Smooth muscle cell (in vitro differentiated cells): ENCODE measurements at regions not wholly inside any gene's neighbourhood (a gene's known extent, or its start where the extent isn't known, plus 50 kb on each side); places are given as distances from the start of the nearest gene placed in this dataset.

Experiments
- DNase-seq: peaks from one replicate; lab custom pipeline; 2025; ENCODE audit not compliant: unreplicated experiment; lab: John Stamatoyannopoulos, UW
- H2AFZ ChIP-seq: fragments of 200-600 bp; sonication (generic); 2 replicates; pipeline ENCODE4 v1.6.0; 2016; ENCODE audit warnings: antibody characterized with exemption, low read depth, mild to moderate bottlenecking
- H3F3A ChIP-seq: fragments of 200-600 bp; sonication (generic); 2 replicates; pipeline ENCODE4 v1.6.0; 2017; ENCODE audit warnings: antibody characterized with exemption, low read depth
- H3K27ac ChIP-seq: fragments of 200-600 bp; sonication (generic); 2 replicates; pipeline ENCODE4 v1.5.1; 2016; ENCODE audit warnings: low read depth, mild to moderate bottlenecking
- H3K27me3 ChIP-seq: fragments of 200-600 bp; sonication (generic); 2 replicates; pipeline ENCODE4 v1.6.1; 2016; ENCODE audit warnings: low read depth, mild to moderate bottlenecking
- H3K36me3 ChIP-seq: fragments of 200-600 bp; sonication (generic); 2 replicates; pipeline ENCODE4 v1.5.1; 2016; ENCODE audit warnings: low read depth
- H3K4me1 ChIP-seq: fragments of 200-600 bp; sonication (generic); 2 replicates; pipeline ENCODE4 v1.5.1; 2016; ENCODE audit warnings: low read depth
- H3K4me2 ChIP-seq: fragments of 200-600 bp; sonication (generic); 2 replicates; pipeline ENCODE4 v1.6.0; 2016; ENCODE audit warnings: mild to moderate bottlenecking
- H3K4me3 ChIP-seq: fragments of 200-600 bp; sonication (generic); 2 replicates; pipeline ENCODE4 v1.5.1; 2016; ENCODE audit warnings: mild to moderate bottlenecking
- H3K79me2 ChIP-seq: fragments of 200-600 bp; sonication (generic); 2 replicates; pipeline ENCODE4 v1.6.0; 2016; ENCODE audit warnings: low read depth, mild to moderate bottlenecking
- H3K9ac ChIP-seq: fragments of 200-600 bp; sonication (generic); 2 replicates; pipeline ENCODE4 v1.6.0; 2016; ENCODE audit warnings: low read depth
- H3K9me3 ChIP-seq: fragments of 200-600 bp; sonication (generic); replicated peaks from 2 replicates; pipeline ENCODE4 v1.5.1; 2016; ENCODE audit warnings: low read depth
- H4K20me1 ChIP-seq: fragments of 200-600 bp; sonication (generic); 2 replicates; pipeline ENCODE4 v1.6.0; 2016; ENCODE audit warnings: low read depth
- CTCF ChIP-seq: fragments of 200-600 bp; sonication (generic); IDR thresholded peaks from 2 replicates; pipeline ENCODE4 v1.5.1; 2017; ENCODE audit warnings: borderline replicate concordance, mild to moderate bottlenecking, antibody characterized with exemption; ENCODE audit not compliant: insufficient read depth, poor library complexity, severe bottlenecking
- WGBS: methylation state at CpG from one replicate; pipeline ENCODE4 v1.1.7; 2016; ENCODE audit warnings: low lambda C conversion rate; 5-methylcytosine and 5-hydroxymethylcytosine counted together

DNA sequence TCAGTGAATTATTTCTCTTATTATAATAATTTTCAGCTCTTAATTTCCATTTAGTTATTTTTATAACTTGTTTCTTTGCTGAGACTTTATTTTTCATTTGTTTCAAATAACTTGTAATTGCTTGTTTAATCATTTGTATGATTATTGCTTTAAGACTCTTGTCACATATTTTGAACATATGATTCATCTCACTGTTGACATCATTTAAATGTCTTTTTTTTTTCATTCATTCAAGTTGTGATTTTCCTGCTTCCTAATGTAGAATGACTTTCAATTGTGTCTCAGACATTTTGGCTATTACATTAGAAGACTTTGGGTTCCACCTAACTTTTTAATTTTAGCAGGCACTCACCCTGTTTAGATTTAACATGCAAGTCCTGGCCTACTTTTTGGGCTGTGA is 234.8 kb upstream of the DIPK2B start:
- DNase-seq: no peak
- no peak overlapping the region for H3K9ac ChIP-seq
- H3K4me2 ChIP-seq: peak overlapping the region; percentile 39
- TF ChIP-seq CTCF: no peak
- H4K20me1 ChIP-seq: no peaks in the 10 kb centered on the region
- H3K79me2 ChIP-seq: no peaks in the 10 kb centered on the region
- H3F3A ChIP-seq: no peaks in the 10 kb centered on the region
- no peak overlapping the region for H2AFZ ChIP-seq
- no peaks in the 10 kb centered on the region for H3K9me3 ChIP-seq
- no peaks in the 10 kb centered on the region for H3K27me3 ChIP-seq
- H3K4me1 ChIP-seq: no peaks in the 10 kb centered on the region
- no peak overlapping the region for H3K4me3 ChIP-seq
- peak overlapping the region; percentile 41 for H3K27ac ChIP-seq
- H3K36me3 ChIP-seq: no peaks in the 10 kb centered on the region

DNA sequence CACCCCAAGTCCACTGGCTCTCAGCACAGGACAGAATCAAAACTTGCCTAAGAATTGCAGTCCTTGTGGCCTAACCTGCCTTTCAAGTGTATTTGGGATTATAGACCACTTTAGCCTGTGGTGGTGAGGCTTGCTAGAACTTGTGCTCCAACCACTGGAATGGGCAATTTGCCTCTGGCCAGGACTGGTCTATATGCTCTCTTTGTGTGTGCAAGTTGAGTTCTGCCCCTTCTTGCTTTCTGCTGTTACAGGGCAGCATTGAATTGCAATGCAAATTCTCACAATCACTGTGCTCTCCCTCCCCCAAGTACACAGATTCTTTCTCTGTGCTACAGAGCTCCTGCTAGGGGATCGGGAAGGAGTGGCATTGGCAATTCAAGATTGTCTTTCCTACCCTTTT is 233.6 kb upstream of the DIPK2B start:
- Histone ChIP-seq H3K9me3 (no peaks in the 10 kb centered on the region), H3K27me3 (no peaks in the 10 kb centered on the region)

GRCh38 chrX:45428831-45429230 is 228.2 kb upstream of the DIPK2B start:
- no peak for DNase-seq
- WGBS: 31% methylated on average over 2 of the region's 2 CpGs
- no peak overlapping the region for H3K4me3 ChIP-seq
- no peaks in the 10 kb centered on the region for H3K9me3 ChIP-seq
- H3K4me1 ChIP-seq: no peaks in the 10 kb centered on the region
- H3K4me2 ChIP-seq: no peak overlapping the region
- no peak overlapping the region for H3K9ac ChIP-seq
- no peaks in the 10 kb centered on the region for H4K20me1 ChIP-seq
- no peak for TF ChIP-seq CTCF
- no peaks in the 10 kb centered on the region for H3K79me2 ChIP-seq
- no peaks in the 10 kb centered on the region for H3F3A ChIP-seq
- H3K27me3 ChIP-seq: no peaks in the 10 kb centered on the region
- H3K36me3 ChIP-seq: no peaks in the 10 kb centered on the region
- peak overlapping the region; percentile 7 for H2AFZ ChIP-seq
- H3K27ac ChIP-seq: no peak overlapping the region

More for the DNA sequence above, 233.6 kb upstream of the DIPK2B start:
- WGBS: 78% methylated on average over 1 of the region's 1 CpG
- DNase-seq: no peak
- Histone ChIP-seq H3K4me1 (no peaks in the 10 kb centered on the region), H3K27ac (peak overlapping the region; percentile 41), H4K20me1 (no peaks in the 10 kb centered on the region), H3K9ac (no peak overlapping the region), H3K4me2 (no peak overlapping the region), H3F3A (no peaks in the 10 kb centered on the region), H2AFZ (no peak overlapping the region), H3K79me2 (no peaks in the 10 kb centered on the region), H3K36me3 (no peaks in the 10 kb centered on the region), H3K4me3 (no peak overlapping the region)
- no peak for TF ChIP-seq CTCF

DNA sequence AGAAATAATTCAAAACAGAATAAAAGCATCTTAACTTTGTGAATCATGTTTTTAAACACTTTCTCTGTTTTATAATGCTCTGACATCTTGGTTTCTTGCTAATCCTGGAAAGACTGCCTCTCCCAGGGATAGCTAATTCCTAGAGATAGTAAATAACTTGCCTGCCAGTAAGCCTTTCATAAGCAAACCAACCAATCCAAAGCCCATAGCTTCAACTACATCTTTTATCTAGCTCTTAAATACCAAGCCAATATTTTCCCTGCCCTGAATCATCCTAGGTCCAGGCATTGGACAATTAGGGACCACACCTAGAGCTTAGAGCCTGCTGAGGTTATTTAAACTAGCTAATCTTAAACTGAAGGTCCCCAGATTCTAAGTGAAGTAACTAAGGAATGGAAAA is 223.7 kb upstream of the DIPK2B start:
- no peak for TF ChIP-seq CTCF
- Histone ChIP-seq H3K4me2 (no peak overlapping the region), H3K4me1 (no peaks in the 10 kb centered on the region), H2AFZ (no peak overlapping the region), H3K4me3 (no peak overlapping the region), H3K9ac (no peak overlapping the region), H3K79me2 (no peaks in the 10 kb centered on the region), H3F3A (no peaks in the 10 kb centered on the region), H3K27ac (no peak overlapping the region), H3K9me3 (peaks cover 7% of the 10 kb centered on the region), H3K36me3 (no peaks in the 10 kb centered on the region), H4K20me1 (no peaks in the 10 kb centered on the region), H3K27me3 (no peaks in the 10 kb centered on the region)
- DNase-seq: no peak
